HG02970 (cell line): ENCODE measurements at regions not wholly inside any gene's neighbourhood (a gene's known extent, or its start where the extent isn't known, plus 50 kb on each side); places are given as distances from the start of the nearest gene placed in this dataset.
"Not testable (repeated sequence)": the region's sequence is repeated elsewhere in the genome, so short reads cannot be mapped to it uniquely, and the experiment has no call there.

Source experiments
- ATAC-seq: cut with Tn5 transposase; IDR thresholded peaks from one replicate; pipeline ENCODE4 v1.9.1; 2021; ENCODE audit warnings: mild to moderate bottlenecking, moderate library complexity, moderate number of reproducible peaks; ENCODE audit not compliant: unreplicated experiment, low FRiP score

- no peak for ATAC-seq
Observed at GRCh38 chr14:86299994-86300393, 770.0 kb downstream of the FLRT2 start.

- ATAC-seq, result no peak
Observed at GRCh38 chr14:86296173-86296572, 766.2 kb downstream of the FLRT2 start.

DNA sequence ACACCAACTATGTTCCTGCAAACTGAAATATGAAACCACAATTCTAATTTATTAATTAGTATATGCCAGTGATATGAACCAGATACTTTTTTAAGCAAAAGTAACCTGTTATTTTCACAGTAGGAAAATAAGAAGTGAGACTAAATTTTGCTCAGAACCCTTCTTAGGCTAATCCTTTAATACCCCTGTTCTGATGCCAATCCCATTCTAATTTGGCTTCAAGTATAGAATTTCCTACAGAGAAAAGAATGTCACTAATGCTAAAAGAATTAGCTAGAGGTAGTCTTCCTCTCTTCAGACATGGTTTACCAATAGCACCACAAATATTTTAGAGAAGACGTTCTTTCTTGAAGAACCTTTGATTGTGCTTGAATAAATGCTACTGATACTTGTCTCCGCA lies 758.4 kb downstream of the FLRT2 start:
- ATAC-seq, result no peak

GRCh38 chr14:86279405-86279804 lies 749.5 kb downstream of the FLRT2 start:
- no peak for ATAC-seq

DNA sequence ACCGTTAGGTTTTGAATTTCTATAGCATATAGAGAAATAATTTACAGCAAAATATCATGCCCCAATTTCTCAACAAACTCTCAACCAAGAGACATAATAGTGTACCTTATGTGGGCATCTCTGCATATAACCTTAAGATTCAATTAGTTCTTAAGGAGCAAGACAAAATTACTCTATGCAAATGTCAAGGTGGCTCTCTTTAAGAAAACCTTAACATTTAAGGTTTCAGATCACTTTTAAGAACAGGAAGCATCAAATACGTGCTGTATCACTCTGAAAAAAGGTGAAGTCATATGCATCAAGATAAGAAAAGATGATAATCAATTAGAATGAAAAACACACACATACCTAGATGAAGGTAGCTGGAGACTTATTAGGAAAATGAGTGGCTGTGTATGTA lies 728.0 kb downstream of the FLRT2 start:
- no peak for ATAC-seq

GRCh38 chr14:86243158-86243557 lies 713.2 kb downstream of the FLRT2 start:
- no peak for ATAC-seq

DNA sequence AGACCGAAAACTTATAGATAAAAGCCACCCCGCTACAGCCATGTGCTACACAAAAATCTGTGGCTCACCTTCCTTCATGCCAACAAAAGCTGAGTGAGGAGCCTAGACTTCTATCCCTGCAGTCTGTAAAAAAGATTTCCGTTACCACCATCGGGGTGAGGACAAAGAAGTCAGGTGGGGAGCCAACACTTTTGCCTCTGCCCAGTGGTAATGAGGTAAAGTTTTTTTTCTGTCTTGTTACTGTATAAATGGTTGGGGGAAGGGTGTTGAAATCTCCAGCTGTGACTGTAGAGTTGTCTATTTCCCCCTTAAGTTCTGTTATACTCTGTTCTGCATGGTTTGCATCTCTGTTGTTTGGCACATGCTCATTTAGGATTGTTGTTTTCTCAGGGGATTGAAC lies 707.8 kb downstream of the FLRT2 start:
- ATAC-seq, result no peak

DNA sequence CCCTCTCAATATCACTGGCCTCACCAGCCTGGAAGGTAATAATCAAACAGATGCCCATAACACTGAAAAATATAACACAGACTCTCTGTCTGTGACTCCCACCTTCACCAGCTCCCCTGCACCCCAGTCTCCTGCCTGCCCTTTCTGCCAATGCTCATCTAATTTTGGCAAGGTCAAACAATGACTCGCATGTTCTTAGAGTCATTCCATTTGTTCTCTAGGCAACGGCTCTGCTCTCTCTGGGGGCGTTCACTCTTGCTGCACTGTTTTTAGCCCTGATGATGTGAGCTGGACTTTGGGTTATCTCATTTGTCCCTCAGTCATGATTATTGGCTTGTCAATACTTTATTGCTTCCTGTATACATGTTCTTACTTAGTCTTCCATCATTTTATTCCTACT lies 691.8 kb downstream of the FLRT2 start:
- ATAC-seq, result no peak

DNA sequence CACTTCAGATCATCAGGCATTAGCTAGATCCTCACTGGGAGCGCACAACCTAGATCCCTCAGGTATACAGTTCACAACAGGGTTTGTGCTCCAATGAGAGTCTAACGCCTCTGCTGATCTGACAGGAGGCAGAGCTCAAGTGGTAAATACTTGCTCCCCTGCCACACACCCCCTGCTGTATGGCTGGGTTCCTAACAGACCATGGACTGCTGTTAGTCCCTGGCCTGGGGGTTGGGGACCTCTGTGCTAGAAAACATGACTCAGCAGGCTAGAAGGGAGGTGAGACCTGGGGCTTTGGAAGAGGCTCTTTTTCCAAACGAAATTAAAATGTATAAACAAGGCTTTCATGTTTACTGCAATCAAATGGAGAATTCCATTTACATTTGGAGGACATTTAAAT lies 691.1 kb downstream of the FLRT2 start:
- ATAC-seq, result no peak

- no peak for ATAC-seq
Observed at GRCh38 chr14:86217523-86217922, 687.6 kb downstream of the FLRT2 start.

GRCh38 chr14:86203843-86204242 lies 673.9 kb downstream of the FLRT2 start:
- no peak for ATAC-seq

DNA sequence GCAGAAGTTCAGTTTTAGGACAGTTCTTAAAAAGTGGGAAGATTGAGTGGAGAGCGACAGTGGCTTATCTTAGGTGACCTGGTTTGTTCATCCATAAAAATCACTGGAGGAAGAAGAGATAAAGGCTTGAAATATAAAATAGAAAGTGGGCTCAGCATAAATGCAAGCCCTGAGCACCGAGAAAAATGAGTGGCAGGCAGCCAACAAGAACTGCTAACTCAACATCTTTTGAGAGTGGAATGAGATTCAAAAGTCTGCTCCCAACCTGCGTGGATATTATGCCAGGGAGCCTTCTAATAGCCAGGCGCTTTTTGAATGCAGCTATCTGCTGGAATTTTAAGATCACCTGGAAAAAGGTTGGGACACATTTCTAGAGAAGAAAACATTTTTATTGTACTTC lies 666.5 kb downstream of the FLRT2 start:
- ATAC-seq, result no peak

DNA sequence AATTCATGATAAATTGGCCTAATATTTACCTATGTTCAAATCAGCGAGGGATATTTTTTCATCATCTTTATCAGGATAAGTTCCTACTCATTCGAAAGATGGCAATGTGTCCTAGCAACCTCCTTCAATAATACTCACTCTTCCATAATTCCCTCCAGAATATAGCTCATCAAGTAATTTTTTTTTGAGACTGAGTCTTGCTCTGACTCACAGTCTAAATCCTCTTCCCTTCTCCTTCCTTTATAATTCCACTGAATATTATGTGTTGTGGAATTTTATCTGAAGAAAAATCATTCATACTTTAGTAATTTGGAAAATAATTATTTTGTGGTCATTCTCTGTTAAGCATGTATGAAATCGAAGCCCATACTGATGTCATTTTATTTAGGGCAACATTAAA lies 663.8 kb downstream of the FLRT2 start:
- ATAC-seq, result no peak

DNA sequence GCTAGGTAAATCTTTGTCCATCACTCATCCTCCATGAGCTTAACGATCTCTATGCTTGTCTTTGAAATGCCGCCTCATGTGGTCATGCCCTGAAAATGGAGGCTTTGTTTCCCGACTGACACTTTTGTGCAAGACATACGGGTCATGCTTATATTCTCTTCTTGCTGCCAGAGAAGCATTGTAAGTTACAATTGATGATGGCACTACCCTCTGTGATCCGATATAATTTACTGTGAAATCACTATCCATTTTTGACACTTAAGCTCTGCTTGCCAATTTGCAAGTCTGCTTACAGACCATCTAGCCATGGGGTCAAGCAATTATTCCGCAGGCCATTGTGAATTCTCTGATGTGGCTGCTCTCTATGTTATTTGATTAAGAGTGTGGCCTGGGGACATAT lies 650.0 kb downstream of the FLRT2 start:
- ATAC-seq, result no peak

DNA sequence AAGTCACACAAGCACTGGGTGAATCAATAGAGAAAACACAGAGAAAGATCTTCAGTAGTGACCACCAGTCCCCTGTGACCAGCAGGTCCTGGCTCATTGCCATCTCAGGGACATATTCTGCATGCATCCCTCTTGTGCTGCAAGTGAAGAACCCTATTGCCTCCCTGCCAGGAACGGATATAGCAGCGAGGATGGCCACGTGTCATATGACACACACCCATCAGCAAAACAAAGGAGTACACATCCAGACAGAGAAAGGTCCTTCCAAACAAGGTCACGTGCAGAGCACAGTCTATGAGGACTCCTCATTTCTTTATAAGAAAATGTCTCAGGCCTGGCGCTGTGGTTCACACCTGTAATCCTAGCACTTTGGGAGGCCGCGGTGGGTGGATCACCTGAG lies 638.4 kb downstream of the FLRT2 start:
- no peak for ATAC-seq

- ATAC-seq, result no peak
Observed at GRCh38 chr14:86166541-86166940, 636.6 kb downstream of the FLRT2 start.

- no peak for ATAC-seq
Observed at GRCh38 chr14:86153480-86153879, 623.5 kb downstream of the FLRT2 start.

DNA sequence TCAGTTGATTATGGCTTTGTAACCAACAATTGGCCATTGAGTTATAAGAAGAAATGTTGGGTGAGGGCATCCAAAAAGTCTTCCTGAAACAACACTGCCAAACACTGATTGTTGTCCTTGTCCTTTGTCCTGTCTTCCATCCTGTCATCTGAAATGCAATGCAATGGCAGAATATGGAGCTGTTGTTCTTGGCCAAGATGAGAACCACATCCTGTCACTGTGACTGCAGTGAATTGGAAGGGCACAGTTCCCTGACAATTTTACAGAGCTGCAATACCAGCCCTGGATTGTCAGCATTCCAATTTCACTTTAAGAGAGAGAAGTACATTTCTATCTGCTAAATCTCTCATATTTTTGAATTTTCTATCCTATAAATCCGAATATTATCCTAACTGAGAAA lies 613.3 kb downstream of the FLRT2 start:
- ATAC-seq, result no peak

DNA sequence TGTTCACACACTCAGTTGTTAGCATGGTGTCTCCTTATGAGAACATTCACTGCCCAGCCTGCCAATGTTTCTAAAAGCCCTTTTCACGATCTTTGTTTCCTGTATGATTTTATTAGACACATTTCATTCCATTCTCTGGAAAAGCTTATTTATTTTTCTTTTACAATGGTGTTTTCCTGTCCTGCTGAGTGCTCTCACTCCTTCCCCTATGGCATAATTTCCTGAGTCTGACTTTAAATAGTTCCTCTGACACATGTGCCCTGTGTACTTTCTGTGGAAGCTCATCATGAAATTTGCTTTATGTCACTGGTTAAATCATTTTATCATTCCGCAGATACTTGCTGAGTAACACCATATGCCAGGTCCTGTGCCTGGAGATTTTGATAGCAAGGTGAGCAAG lies 612.0 kb downstream of the FLRT2 start:
- no peak for ATAC-seq

- ATAC-seq, result no peak
Observed at GRCh38 chr14:86129426-86129825, 599.5 kb downstream of the FLRT2 start.

- no peak for ATAC-seq
Observed at GRCh38 chr14:86124328-86124727, 594.4 kb downstream of the FLRT2 start.

GRCh38 chr14:86115972-86116371 lies 586.0 kb downstream of the FLRT2 start:
- no peak for ATAC-seq

- ATAC-seq, result not testable (repeated sequence)
Observed at GRCh38 chr14:86110871-86111270, 580.9 kb downstream of the FLRT2 start.
